ELR (cell line): ENCODE measurements at regions not wholly inside any gene's neighbourhood (a gene's known extent, or its start where the extent isn't known, plus 50 kb on each side); places are given as distances from the start of the nearest gene placed in this dataset.
"Not testable (repeated sequence)": the region's sequence is repeated elsewhere in the genome, so short reads cannot be mapped to it uniquely, and the experiment has no call there.

ENCODE experiments used
- DNase-seq: peaks from one replicate; pipeline ENCODE4 v3.0.0-alpha.2; 2015; ENCODE audit warnings: low read depth

GRCh38 chrX:28408017-28408723, 179.1 kb upstream of the IL1RAPL1 start:
- no peak for DNase-seq

- DNase-seq, result no peak
These were observed 188.9 kb upstream of the IL1RAPL1 start for GRCh38 chrX:28398342-28398741.

- no peak for DNase-seq
These were observed 195.7 kb upstream of the IL1RAPL1 start for GRCh38 chrX:28391528-28391927.

- no peak for DNase-seq
These were observed 208.1 kb upstream of the IL1RAPL1 start for GRCh38 chrX:28379103-28379502.

DNA sequence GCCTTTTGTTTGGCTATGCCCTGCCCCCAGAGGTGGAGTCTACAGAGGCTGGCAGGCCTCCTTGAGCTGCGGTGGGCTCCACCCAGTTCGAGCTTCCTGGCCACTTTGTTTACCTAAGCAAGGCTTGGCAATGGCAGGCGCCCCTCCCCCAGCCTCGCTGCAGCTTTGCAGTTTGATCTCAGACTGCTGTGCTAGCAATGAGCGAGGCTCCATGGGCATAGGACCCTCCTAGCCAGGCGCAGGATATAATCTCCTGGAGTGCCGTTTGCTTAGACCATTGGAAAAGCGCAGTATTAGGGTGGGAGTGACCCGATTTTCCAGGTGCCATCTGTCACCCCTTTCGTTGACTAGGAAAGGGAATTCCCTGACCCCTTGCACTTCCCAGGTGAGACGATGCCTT, 219.6 kb upstream of the IL1RAPL1 start:
- DNase-seq, result not testable (repeated sequence)

DNA sequence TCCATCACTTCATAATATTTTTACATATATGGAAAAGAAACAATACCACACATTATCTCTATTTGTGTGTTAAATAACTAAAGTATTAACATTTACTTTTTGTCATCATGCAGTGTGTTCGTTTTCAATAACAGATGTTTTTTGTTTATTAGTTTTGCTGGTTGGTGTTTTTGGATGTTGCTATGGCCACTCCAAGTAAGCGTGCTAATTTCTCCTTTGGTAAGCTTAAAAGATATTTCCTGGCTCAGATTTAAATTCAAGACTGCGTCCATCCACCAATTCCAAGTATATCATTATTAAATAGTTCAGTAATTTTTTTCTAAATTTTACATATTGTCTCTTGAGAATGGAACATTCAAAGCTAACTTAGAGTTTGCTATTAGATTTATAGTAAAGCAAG, 235.4 kb upstream of the IL1RAPL1 start:
- DNase-seq, result no peak

DNA sequence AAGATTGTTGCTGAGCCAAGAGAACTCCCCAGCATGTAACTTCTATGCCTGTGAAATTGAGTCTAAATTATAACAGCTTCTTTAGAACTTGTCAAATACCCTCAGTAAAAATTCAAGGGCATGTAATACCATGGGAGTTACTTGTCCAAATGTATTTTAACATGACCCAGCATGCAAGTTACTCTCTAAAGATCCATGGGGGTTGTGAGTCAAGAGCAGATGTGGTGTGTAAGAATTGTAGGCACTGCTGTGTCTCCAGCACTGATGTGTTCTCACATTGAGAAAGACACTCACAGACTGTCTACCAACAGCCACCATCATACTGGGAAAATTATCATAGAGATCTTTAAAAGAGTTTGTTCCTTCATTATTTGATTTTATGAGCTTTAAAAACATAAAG, 237.4 kb upstream of the IL1RAPL1 start:
- no peak for DNase-seq

- no peak for DNase-seq
These were observed 239.8 kb upstream of the IL1RAPL1 start for GRCh38 chrX:28347476-28347875.

- no peak for DNase-seq
These were observed 258.1 kb upstream of the IL1RAPL1 start for GRCh38 chrX:28329156-28329555.

- no peak for DNase-seq
These were observed 262.9 kb upstream of the IL1RAPL1 start for GRCh38 chrX:28324321-28324721.

DNA sequence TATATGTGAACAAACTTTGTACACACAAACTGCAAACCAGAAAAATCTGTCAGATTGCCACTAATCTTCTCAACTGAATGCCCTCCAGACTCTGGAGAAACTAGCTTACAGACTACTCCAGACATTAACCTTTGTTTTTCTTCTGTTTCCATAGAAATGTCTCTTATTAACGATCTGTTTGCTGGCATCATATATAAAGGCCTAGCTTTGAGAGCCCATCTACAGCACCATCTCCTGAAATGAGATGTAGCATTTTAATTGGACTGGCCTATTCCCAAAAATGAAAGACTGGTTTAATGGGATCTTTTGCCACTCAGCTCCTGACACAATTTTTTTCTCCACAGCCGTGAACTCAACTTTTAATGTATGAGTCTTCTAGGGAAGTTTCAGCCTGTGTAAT, 266.0 kb upstream of the IL1RAPL1 start:
- no peak for DNase-seq

DNA sequence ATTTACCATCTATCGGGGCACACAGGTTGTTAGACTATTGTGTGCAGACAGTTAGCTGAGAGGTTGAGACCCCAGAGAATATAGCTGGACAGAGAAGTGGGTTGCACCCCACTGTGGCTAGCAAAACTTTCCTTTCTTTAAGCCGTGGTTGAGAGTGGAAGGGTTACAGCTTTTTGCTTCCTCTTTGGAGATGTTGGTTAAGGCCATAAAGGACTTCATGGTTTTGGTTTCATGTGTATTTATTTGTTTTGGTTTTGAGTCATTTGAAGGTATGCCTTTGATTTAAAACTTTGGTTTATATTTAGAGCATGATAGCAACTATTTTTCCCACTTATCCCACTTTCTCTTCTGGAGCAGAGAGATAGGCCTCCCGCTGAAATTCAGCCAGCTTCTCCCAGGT, 274.3 kb upstream of the IL1RAPL1 start:
- no peak for DNase-seq

DNA sequence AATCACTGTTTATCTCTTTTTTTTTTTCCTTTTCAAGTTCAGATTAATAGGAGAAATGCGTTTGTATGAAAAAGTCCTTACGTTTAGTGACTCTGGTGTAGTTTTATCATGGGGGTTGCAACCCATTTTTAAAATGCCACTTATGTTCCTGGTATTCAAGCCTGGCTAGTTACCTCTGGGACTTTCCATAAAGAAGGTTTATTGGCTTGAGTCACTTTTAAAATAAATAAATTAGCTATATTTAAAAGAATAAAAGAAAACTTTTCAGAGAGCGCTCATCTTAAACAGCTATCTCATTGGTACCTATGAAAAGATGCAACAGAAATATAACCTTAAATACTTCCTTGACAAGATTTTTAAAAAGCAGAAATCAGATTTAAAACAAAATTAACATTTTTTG, 275.0 kb upstream of the IL1RAPL1 start:
- DNase-seq, result no peak

DNA sequence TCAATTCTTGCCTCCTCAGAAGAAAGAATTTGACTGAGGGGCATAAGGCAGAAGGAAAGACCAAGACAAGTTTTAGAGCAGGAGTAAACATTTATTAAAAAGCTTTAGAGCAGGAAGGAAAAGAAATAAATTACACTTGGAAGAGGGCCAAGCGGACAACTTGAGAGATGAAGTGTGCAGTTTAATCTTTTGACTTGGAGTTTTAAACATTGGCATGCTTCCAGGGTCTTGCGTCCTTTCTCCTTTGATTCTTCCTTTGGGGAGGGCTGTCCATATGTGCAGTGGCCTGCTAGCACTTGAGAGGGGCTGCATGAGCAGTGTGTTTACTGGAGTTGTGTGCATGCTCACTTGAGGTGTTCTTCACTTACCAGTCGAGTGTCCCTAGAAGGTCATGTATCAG, 275.8 kb upstream of the IL1RAPL1 start:
- no peak for DNase-seq

GRCh38 chrX:28303486-28303885, 283.8 kb upstream of the IL1RAPL1 start:
- no peak for DNase-seq

DNA sequence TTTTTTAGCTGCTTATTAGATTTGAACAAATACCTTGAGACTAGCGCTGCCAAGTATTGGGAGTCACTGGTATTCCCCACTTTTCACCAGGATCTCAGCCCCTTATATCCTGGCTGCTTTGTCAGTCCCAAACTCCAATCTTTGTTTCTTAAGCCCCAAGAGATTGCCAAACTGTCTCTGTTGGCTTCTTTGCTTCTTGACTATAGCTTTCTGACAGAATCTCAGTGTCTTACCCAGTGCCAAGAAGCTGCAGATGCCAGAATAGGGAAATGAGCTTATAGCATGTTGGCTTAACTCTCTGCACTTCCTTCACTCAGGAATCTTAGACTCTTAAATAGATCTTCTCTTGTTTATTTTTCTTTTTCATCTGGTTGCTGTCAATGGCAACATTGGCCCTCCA, 297.5 kb upstream of the DCAF8L1 start:
- no peak for DNase-seq

DNA sequence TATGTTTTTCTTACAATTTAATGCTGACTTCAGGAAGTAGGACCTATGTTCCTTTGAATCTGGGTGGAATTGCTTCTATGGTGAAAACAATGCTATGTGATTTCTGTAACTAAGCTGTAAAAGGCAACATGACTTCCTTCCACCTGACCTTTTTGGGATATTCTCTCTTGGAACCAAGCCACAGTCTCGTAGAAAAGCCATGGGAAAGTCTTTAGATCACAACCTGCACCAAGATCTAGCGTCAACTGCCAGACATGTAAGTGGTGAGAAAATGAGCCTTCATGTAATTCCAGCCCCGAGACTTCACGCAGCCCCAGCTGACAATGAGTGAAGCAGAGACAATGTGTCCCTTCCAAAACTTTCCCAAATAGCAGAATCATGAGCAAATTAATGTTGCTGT, 297.0 kb upstream of the DCAF8L1 start:
- DNase-seq, result no peak

- no peak for DNase-seq
These were observed 292.5 kb upstream of the DCAF8L1 start for GRCh38 chrX:28273736-28274135.

- no peak for DNase-seq
These were observed 265.4 kb upstream of the DCAF8L1 start for GRCh38 chrX:28246675-28247074.

DNA sequence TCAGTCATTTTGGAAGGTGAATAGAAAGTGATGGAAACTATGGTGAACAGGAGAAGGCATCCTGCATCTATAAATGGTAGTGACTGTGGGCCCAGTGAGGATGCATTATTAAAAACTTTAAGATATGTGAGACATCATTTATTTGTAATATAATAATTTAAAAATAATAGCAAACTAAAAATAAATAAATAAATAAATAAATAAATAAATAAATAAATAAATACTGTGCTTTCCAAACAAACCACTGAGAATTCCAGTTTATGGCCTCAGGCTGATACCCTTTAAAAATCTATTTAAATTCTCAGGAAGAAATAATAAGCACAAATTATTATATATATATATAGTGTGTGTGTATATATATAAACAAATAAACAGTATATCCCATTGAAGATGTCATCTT, 248.0 kb upstream of the DCAF8L1 start:
- DNase-seq, result no peak

DNA sequence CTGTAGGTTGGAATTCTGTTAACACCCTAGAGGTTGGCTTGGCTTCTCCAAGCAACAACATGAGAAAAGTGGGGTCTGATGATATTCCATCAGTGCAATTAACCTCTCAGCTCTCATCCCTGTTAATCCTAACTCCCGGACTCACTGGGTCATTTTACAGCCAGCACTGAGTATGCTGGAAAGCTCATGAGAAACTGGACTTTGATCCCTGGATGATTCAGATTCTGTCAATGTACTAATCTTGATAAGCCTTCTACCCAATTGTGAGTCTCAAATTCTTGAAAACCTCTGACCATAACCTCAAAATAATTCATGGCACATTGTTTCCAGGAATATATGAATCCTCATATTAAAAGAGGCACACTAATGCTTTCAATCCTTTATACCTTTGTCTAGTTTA, 244.3 kb upstream of the DCAF8L1 start:
- no peak for DNase-seq

GRCh38 chrX:28223991-28224390, 242.7 kb upstream of the DCAF8L1 start:
- no peak for DNase-seq

- DNase-seq, result no peak
These were observed 242.2 kb upstream of the DCAF8L1 start for GRCh38 chrX:28223469-28223868.

- DNase-seq, result no peak
These were observed 224.7 kb upstream of the DCAF8L1 start for GRCh38 chrX:28205905-28206304.

GRCh38 chrX:28205126-28205525, 223.9 kb upstream of the DCAF8L1 start:
- no peak for DNase-seq
